Peyer's patch (tissue), 4 donors: ENCODE measurements at regions not wholly inside any gene's neighbourhood (a gene's known extent, or its start where the extent isn't known, plus 50 kb on each side); places are given as distances from the start of the nearest gene placed in this dataset.

Experiments used
- CTCF ChIP-seq, 6 experiments: fragments of 450-650 bp in 4 of 6; fragments of 200-600 bp in 2 of 6; sonication (generic) in 1 of 6; IDR thresholded peaks; one replicate each; pipeline ENCODE4 v1.5.1; 2017 to 2019; ENCODE audit warnings: antibody characterized with exemption in 6 of 6, mild to moderate bottlenecking in 3 of 6, moderate library complexity in 1 of 6
- POLR2A ChIP-seq, 2 donors: fragments of 450-650 bp; IDR thresholded peaks; one replicate each; pipeline ENCODE4 v1.5.1; 2017; ENCODE audit warnings: antibody characterized with exemption in 2 of 2, mild to moderate bottlenecking in 2 of 2, moderate library complexity in 2 of 2

- no peak for TF ChIP-seq CTCF (IDR thresholded peaks at IDR 0.05)
- no peak for TF ChIP-seq POLR2A (IDR thresholded peaks at IDR 0.05)
Observed at GRCh38 chr1:209531549-209531948, 52.0 kb upstream of the CAMK1G start.
